Endodermal cell (in vitro differentiated cells): ENCODE measurements at regions not wholly inside any gene's neighbourhood (a gene's known extent, or its start where the extent isn't known, plus 50 kb on each side); places are given as distances from the start of the nearest gene placed in this dataset.
"Not testable (repeated sequence)": the region's sequence is repeated elsewhere in the genome, so short reads cannot be mapped to it uniquely, and the experiment has no call there.

ENCODE experiments used
- DNase-seq: peaks from one replicate; pipeline ENCODE4 v3.0.0-alpha.2; 2017
- H3K27ac ChIP-seq: 2 replicates; pipeline ENCODE4 v1.5.1; 2013; ENCODE audit warnings: mild to moderate bottlenecking, low read depth, low read length, moderate library complexity
- H3K27me3 ChIP-seq: 2 replicates; pipeline ENCODE4 v1.6.1; 2013; ENCODE audit warnings: mild to moderate bottlenecking, low read length, moderate library complexity; ENCODE audit not compliant: insufficient read depth, control insufficient read depth, poor library complexity, severe bottlenecking
- H3K36me3 ChIP-seq: 2 replicates; pipeline ENCODE4 v1.7.0; 2013; ENCODE audit warnings: mild to moderate bottlenecking, low read length, moderate library complexity; ENCODE audit not compliant: control insufficient read depth, insufficient read depth
- H3K4me1 ChIP-seq: one replicate; pipeline ENCODE4 v1.7.0; 2013; ENCODE audit warnings: low read length; ENCODE audit not compliant: control insufficient read depth, insufficient read depth
- H3K4me3 ChIP-seq: 2 replicates; pipeline ENCODE4 v1.5.1; 2013; ENCODE audit warnings: mild to moderate bottlenecking, low read length, moderate library complexity
- H3K9ac ChIP-seq: 2 replicates; pipeline ENCODE4 v1.6.1; 2013; ENCODE audit warnings: mild to moderate bottlenecking, low read length, moderate library complexity; ENCODE audit not compliant: poor library complexity, severe bottlenecking; ENCODE audit errors: extremely low read depth
- H3K9me3 ChIP-seq: 2 replicates; pipeline ENCODE4 v1.6.1; 2013; ENCODE audit warnings: mild to moderate bottlenecking, low read length, moderate library complexity; ENCODE audit not compliant: control insufficient read depth
- H3K27ac Mint-ChIP-seq: 2 replicates; pipeline ENCODE4 v1.8.0; 2020; ENCODE audit warnings: mixed read lengths
- H3K27me3 Mint-ChIP-seq: 2 replicates; pipeline ENCODE4 v1.8.0; 2021; ENCODE audit warnings: mild to moderate bottlenecking, mixed read lengths; ENCODE audit not compliant: insufficient read depth
- H3K36me3 Mint-ChIP-seq: 2 replicates; pipeline ENCODE4 v1.8.0; 2020; ENCODE audit warnings: low read depth, mixed read lengths
- H3K4me1 Mint-ChIP-seq: 2 replicates; pipeline ENCODE4 v1.8.0; 2020; ENCODE audit warnings: mixed read lengths
- H3K4me3 Mint-ChIP-seq: 2 replicates; pipeline ENCODE4 v1.8.0; 2020; ENCODE audit warnings: mild to moderate bottlenecking, moderate library complexity, mixed read lengths
- H3K9me3 Mint-ChIP-seq: 2 replicates; pipeline ENCODE4 v1.8.0; 2020; ENCODE audit warnings: mild to moderate bottlenecking, mixed read lengths
- WGBS, 2 experiments: methylation state at CpG; one replicate each; pipeline versions ENCODE4 v1.1.5 to v1.1.7; 2013; ENCODE audit warnings: missing lambda C conversion rate in 2 of 2, mixed read lengths in 1 of 2; ENCODE audit not compliant: insufficient coverage in 1 of 2, insufficient read length in 1 of 2; 5-methylcytosine and 5-hydroxymethylcytosine counted together
- TF ChIP-seq, protein P1 (sequence below): fragments of 200-600 bp; sonication (generic); conservative IDR thresholded peaks from 2 replicates; pipeline ENCODE4 v1.5.0; 2021; ENCODE audit warnings: antibody characterized with exemption, mild to moderate bottlenecking

GRCh38 chr17:33955461-33955860 is 299.6 kb upstream of the CCL2 start:
- TF ChIP-seq, protein P1, sequence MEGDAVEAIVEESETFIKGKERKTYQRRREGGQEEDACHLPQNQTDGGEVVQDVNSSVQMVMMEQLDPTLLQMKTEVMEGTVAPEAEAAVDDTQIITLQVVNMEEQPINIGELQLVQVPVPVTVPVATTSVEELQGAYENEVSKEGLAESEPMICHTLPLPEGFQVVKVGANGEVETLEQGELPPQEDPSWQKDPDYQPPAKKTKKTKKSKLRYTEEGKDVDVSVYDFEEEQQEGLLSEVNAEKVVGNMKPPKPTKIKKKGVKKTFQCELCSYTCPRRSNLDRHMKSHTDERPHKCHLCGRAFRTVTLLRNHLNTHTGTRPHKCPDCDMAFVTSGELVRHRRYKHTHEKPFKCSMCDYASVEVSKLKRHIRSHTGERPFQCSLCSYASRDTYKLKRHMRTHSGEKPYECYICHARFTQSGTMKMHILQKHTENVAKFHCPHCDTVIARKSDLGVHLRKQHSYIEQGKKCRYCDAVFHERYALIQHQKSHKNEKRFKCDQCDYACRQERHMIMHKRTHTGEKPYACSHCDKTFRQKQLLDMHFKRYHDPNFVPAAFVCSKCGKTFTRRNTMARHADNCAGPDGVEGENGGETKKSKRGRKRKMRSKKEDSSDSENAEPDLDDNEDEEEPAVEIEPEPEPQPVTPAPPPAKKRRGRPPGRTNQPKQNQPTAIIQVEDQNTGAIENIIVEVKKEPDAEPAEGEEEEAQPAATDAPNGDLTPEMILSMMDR = no peak
- Histone ChIP-seq H3K36me3 (no peaks in the 10 kb centered on the region), H3K27me3 (peaks cover 4% of the 10 kb centered on the region), H3K27ac (no peak overlapping the region), H3K9ac (no peak overlapping the region), H3K9me3 (peaks cover 20% of the 10 kb centered on the region), H3K4me3 (no peak overlapping the region), H3K4me1 (no peaks in the 10 kb centered on the region)
- H3K4me1 Mint-ChIP-seq = peaks cover 6% of the 10 kb centered on the region
- H3K4me3 Mint-ChIP-seq = no peak overlapping the region
- H3K36me3 Mint-ChIP-seq = no peaks in the 10 kb centered on the region
- H3K27me3 Mint-ChIP-seq = peaks cover 13% of the 10 kb centered on the region
- WGBS, 2 experiments = 62 to 71% methylated on average over 1 to 2 of the region's 2 CpGs
- peaks cover 25% of the 10 kb centered on the region for H3K9me3 Mint-ChIP-seq
- no peak overlapping the region for H3K27ac Mint-ChIP-seq
- peak; percentile 73 for DNase-seq

DNA sequence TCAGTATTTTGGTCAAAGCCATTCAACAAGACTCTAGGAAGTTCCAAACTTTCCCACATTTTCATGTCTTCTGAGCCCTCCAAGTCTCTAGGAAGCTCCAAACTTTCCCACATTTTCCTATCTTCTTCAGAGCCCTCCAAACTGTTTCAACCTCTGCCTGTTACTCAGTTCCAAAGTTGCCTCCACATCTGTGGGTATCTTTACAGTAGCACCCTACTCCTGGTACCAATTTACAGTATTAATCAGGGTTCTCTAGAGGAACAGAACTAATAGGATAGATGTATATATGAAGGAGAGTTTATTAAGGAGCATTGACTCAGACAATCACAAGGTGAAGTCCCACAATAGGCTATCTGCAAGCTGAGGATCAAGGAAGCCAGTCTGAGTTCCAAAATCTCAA is 296.0 kb upstream of the CCL2 start:
- Mint-ChIP-seq H3K4me1 (peaks cover 23% of the 10 kb centered on the region), H3K27me3 (peaks cover 19% of the 10 kb centered on the region), H3K9me3 (peaks cover 25% of the 10 kb centered on the region)
- not testable (repeated sequence) for H3K4me3 ChIP-seq, H3K27ac ChIP-seq, DNase-seq, H3K36me3 ChIP-seq, H3K9ac ChIP-seq, H3K36me3 Mint-ChIP-seq, H3K27ac Mint-ChIP-seq, H3K4me3 Mint-ChIP-seq, H3K27me3 ChIP-seq
- Histone ChIP-seq H3K9me3 (peaks cover 20% of the 10 kb centered on the region), H3K4me1 (peaks cover 11% of the 10 kb centered on the region)

DNA sequence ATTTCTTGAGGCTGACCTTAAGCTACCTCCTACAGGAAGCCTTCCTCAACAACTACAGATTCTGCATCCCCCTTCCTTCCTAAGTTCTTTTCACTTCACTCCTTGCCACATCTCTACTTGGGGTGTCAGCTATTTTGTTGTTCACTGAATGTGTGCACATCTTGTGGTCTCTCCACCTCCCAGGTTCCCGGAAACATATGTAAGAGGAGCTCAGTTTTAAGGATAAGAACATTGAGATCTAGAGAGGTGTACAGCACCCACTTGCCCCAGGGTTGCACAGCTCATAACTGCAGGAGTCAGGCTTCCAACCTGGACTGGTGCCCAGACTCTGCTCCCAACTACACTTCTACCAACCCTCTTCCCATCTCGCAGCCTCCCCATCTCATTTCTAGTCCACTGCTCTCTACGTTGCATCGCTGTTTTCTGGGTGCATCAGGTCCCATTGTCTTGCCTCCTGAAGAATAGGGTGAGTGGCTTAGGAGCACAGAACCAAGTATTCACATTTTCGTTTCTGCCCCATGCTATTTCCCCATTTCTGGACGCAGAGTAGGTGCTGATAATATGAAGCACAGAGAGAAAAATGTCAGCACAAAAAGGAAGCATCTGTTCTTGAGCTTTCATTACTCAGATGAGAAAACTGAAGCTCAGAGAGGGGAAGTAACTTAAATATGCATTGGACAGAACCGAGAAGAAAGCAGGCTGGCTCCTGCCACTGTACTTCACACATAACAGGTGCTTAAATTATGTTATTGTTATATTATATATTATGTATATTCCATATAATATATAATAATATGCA is 292.0 kb upstream of the CCL2 start:
- Histone ChIP-seq H3K4me3 (no peak overlapping the region), H3K9ac (no peak overlapping the region), H3K27ac (no peak overlapping the region), H3K9me3 (peaks cover 17% of the 10 kb centered on the region), H3K36me3 (no peaks in the 10 kb centered on the region), H3K27me3 (no peaks in the 10 kb centered on the region), H3K4me1 (peaks cover 11% of the 10 kb centered on the region)
- no peak for DNase-seq
- Mint-ChIP-seq H3K4me3 (no peak overlapping the region), H3K27ac (no peak overlapping the region), H3K9me3 (peaks cover 17% of the 10 kb centered on the region), H3K36me3 (no peaks in the 10 kb centered on the region), H3K27me3 (peaks cover 13% of the 10 kb centered on the region), H3K4me1 (peaks cover 31% of the 10 kb centered on the region)
- TF ChIP-seq, protein P1 = no peak
- 92 to 100% methylated on average over 3 to 7 of the region's 7 CpGs for WGBS, 2 experiments
